HepG2 (cell line): ENCODE measurements at regions not wholly inside any gene's neighbourhood (a gene's known extent, or its start where the extent isn't known, plus 50 kb on each side); places are given as distances from the start of the nearest gene placed in this dataset.

Source experiments
- ATAC-seq: fragments of 200-7000 bp; cut with Tn5 transposase; 3 replicates; pipeline ENCODE4 v1.9.1; 2020; ENCODE audit warnings: mild to moderate bottlenecking, moderate library complexity
- BruUV-seq: library from RNA; stranded (reverse); fragments of 400-500 nt; replicated peaks from 2 replicates; lab custom pipeline; 2021; lab: Mats Ljungman, UMichigan
- CTCF ChIA-PET: fragments of 300-600 bp; formaldehyde crosslinking; extraction: SDS; loops from one replicate; lab custom pipeline; 2021; ENCODE audit warnings: low total read pairs, inconsistent platforms, low intra/inter-chr PET ratio; lab: Yijun Ruan, JAX
- POLR2A ChIA-PET: fragments of 350-600 bp; sonication (Branson Sonifier 250); formaldehyde crosslinking; loops from one replicate; lab custom pipeline; 2020; ENCODE audit warnings: antibody characterized with exemption, inconsistent platforms; lab: Yijun Ruan, JAX
- DNase-seq: peaks from one replicate; pipeline ENCODE4 v3.0.0-alpha.2; 2015; ENCODE audit warnings: low spot score
- FAIRE-seq: peaks from 3 replicates; lab custom pipeline; 2011; peaks lifted over from hg19 to GRCh38; lab: Jason Lieb, UNC
- H2AFZ ChIP-seq: one replicate; pipeline ENCODE4 v1.6.1; 2011; ENCODE audit warnings: low read length, inconsistent platforms
- H3K27ac ChIP-seq: fragments of 300-600 bp; 3 replicates; pipeline ENCODE4 v1.8.0; 2011; ENCODE audit warnings: mixed run types, mild to moderate bottlenecking, mixed read lengths, low read length, inconsistent platforms; ENCODE audit not compliant: insufficient read depth; ENCODE audit errors: extremely low read length
- H3K27me3 ChIP-seq, 2 experiments: fragments of 200-600 bp in 1 of 2; 2 replicates in 1 of 2; 3 replicates in 1 of 2; pipeline versions ENCODE4 v1.6.0 to v1.8.0; 2011; ENCODE audit warnings: low read length in 2 of 2, mild to moderate bottlenecking in 2 of 2, moderate library complexity in 2 of 2, inconsistent platforms in 1 of 2; ENCODE audit not compliant: insufficient read depth in 2 of 2, control insufficient read depth in 1 of 2
- H3K36me3 ChIP-seq, 2 experiments: fragments of 200-600 bp in 1 of 2; replicated peaks in 1 of 2; 2 replicates in 1 of 2; 3 replicates in 1 of 2; pipeline versions ENCODE4 v1.5.1 to v1.8.0; 2011; ENCODE audit warnings: low read length in 2 of 2, inconsistent platforms in 1 of 2; ENCODE audit not compliant: insufficient read depth in 2 of 2, control insufficient read depth in 1 of 2
- H3K4me1 ChIP-seq: 2 replicates; pipeline ENCODE4 v1.5.1; 2012; ENCODE audit warnings: low read length, inconsistent platforms; ENCODE audit not compliant: insufficient read depth
- H3K4me2 ChIP-seq: 2 replicates; pipeline ENCODE4 v1.6.0; 2011; ENCODE audit warnings: low read depth, low read length, inconsistent platforms
- H3K4me3 ChIP-seq, 3 experiments: fragments of 200-600 bp in 1 of 3; sonication (generic), shearing (Covaris generic) in 1 of 3; replicated peaks in 1 of 3; 2 replicates each; pipeline ENCODE4 v1.5.1; 2011 to 2016; ENCODE audit warnings: low read length in 3 of 3, inconsistent platforms in 2 of 3, low read depth in 2 of 3, mild to moderate bottlenecking in 2 of 3, control low read depth in 1 of 3, mixed read lengths in 1 of 3; ENCODE audit not compliant: insufficient read depth in 1 of 3
- H3K79me2 ChIP-seq: one replicate; pipeline ENCODE4 v1.6.1; 2011; ENCODE audit warnings: low read length, inconsistent platforms; ENCODE audit not compliant: insufficient read depth
- H3K9ac ChIP-seq: 2 replicates; pipeline ENCODE4 v1.6.0; 2011; ENCODE audit warnings: mild to moderate bottlenecking, low read depth, low read length, inconsistent platforms; ENCODE audit not compliant: insufficient read depth
- H3K9me3 ChIP-seq: 2 replicates; pipeline ENCODE4 v1.5.1; 2012; ENCODE audit warnings: mild to moderate bottlenecking, low read length
- H4K20me1 ChIP-seq: 2 replicates; pipeline ENCODE4 v1.6.0; 2011; ENCODE audit warnings: inconsistent platforms, mild to moderate bottlenecking, low read length, moderate library complexity; ENCODE audit not compliant: insufficient read depth
- ATF3 ChIP-seq: sonication (generic); formaldehyde crosslinking; IDR thresholded peaks from 2 replicates; pipeline ENCODE4 v1.4.0; 2020; ENCODE audit warnings: missing genetic modification reagents
- ELK4 ChIP-seq: sonication (generic); formaldehyde crosslinking; IDR thresholded peaks from 2 replicates; pipeline ENCODE4 v1.9.0; 2021; ENCODE audit warnings: missing genetic modification reagents, borderline replicate concordance
- KAT2B ChIP-seq: fragments of 150-350 bp; IDR thresholded peaks from 2 replicates; pipeline ENCODE4 v1.6.1; 2014; ENCODE audit warnings: low read depth, low read length, borderline replicate concordance
- LCORL ChIP-seq, 2 experiments: fragments of 450-650 bp in 1 of 2; sonication (generic) in 1 of 2; formaldehyde crosslinking in 1 of 2; IDR thresholded peaks; 2 replicates each; pipeline versions ENCODE4 v1.5.0 to v1.6.1; 2017 to 2020; ENCODE audit warnings: antibody characterized with exemption in 1 of 2, missing genetic modification reagents in 1 of 2
- RELA ChIP-seq: sonication (generic); formaldehyde crosslinking; IDR thresholded peaks from 2 replicates; pipeline ENCODE4 v1.4.0; 2020; ENCODE audit warnings: missing genetic modification reagents
- SAFB2 ChIP-seq: sonication (generic); formaldehyde crosslinking; IDR thresholded peaks from 2 replicates; pipeline ENCODE4 v1.5.1; 2020; ENCODE audit warnings: missing genetic modification reagents, low read depth, mild to moderate bottlenecking, borderline replicate concordance
- STAT6 ChIP-seq: sonication (generic); formaldehyde crosslinking; IDR thresholded peaks from 2 replicates; pipeline ENCODE4 v1.4.0; 2020; ENCODE audit warnings: missing genetic modification reagents, mild to moderate bottlenecking, borderline replicate concordance
- ZNF142 ChIP-seq: sonication (generic); formaldehyde crosslinking; IDR thresholded peaks from 2 replicates; pipeline ENCODE4 v1.4.0; 2020; ENCODE audit warnings: missing genetic modification reagents
- ZNF33B ChIP-seq: sonication (generic); formaldehyde crosslinking; IDR thresholded peaks from 2 replicates; pipeline ENCODE4 v1.5.1; 2020; ENCODE audit warnings: mild to moderate bottlenecking, missing genetic modification reagents
- ZNF710 ChIP-seq: sonication (generic); formaldehyde crosslinking; IDR thresholded peaks from 2 replicates; pipeline ENCODE4 v1.5.0; 2020; ENCODE audit warnings: mild to moderate bottlenecking, missing genetic modification reagents, borderline replicate concordance
- WGBS: methylation state at CpG from one replicate; pipeline ENCODE4 v1.1.6; 2017; ENCODE audit warnings: low lambda C conversion rate; 5-methylcytosine and 5-hydroxymethylcytosine counted together
- in situ Hi-C: cut with HindIII; loops from 2 replicates; pipeline ENCODE4 v1.10.0; 2017; ENCODE audit warnings: low pct_unique_long_range_greater_than_20kb; ENCODE audit not compliant: extremely low pct_ligation_motif_present
- intact Hi-C: fragments of 100-400 bp; cut with micrococcal nuclease; formaldehyde crosslinking; loops from one replicate; pipeline ENCODE4 v1.10.0; 2022; ENCODE audit not compliant: unreplicated experiment

GRCh38 chr4:189267312-189267965 lies 673.2 kb upstream of the FRG1 start:
- Histone ChIP-seq H3K4me1 (no peaks in the 10 kb centered on the region), H3K36me3 (no peaks in the 10 kb centered on the region), H2AFZ (no peak overlapping the region), H3K9ac (no peak overlapping the region), H3K4me2 (no peak overlapping the region), H3K79me2 (no peaks in the 10 kb centered on the region), H3K4me3 (no peak overlapping the region), H4K20me1 (no peaks in the 10 kb centered on the region), H3K9me3 (peaks cover 8% of the 10 kb centered on the region; the same call in 1 of the 2 replicates), H3K27me3 (no peaks in the 10 kb centered on the region), H3K27ac (no peak overlapping the region)
- intact Hi-C loops: no loop called here
- DNase-seq (no peak), FAIRE-seq (no peak), ATAC-seq (no peak)
- ChIA-PET CTCF (no interaction called here), POLR2A (no interaction called here)
- in situ Hi-C loops: no loop called here
- no TSS peak for BruUV-seq
- 54% methylated on average over 3 of the region's 3 CpGs for WGBS
- no peak for TF ChIP-seq LCORL (IDR thresholded peaks at IDR 0.05)
- no peak for TF ChIP-seq LCORL (CRISPR knock-in tag; IDR thresholded peaks at IDR 0.05)
- no peak for TF ChIP-seq ZNF142 (CRISPR knock-in tag)
- no peak for TF ChIP-seq STAT6 (CRISPR knock-in tag)
- TF ChIP-seq SAFB2 (CRISPR knock-in tag): no peak
- no peak for TF ChIP-seq ELK4 (CRISPR knock-in tag)
- TF ChIP-seq ATF3: no peak
- TF ChIP-seq RELA: no peak
- TF ChIP-seq ZNF33B (CRISPR knock-in tag): no peak
- no peak for TF ChIP-seq KAT2B
- TF ChIP-seq ZNF710: no peak
